Trophoblast cell (in vitro differentiated cells and primary cell): ENCODE measurements at regions not wholly inside any gene's neighbourhood (a gene's known extent, or its start where the extent isn't known, plus 50 kb on each side); places are given as distances from the start of the nearest gene placed in this dataset.

ENCODE experiments used
- DNase-seq, 2 donors: peaks; one replicate each; pipeline ENCODE4 v3.0.0-alpha.2; 2016
- H2AFZ ChIP-seq: 2 replicates; pipeline ENCODE4 v1.6.1; 2013; ENCODE audit warnings: low read length, moderate library complexity, mild to moderate bottlenecking; ENCODE audit not compliant: insufficient read depth, poor library complexity
- H2AK5ac ChIP-seq: 2 replicates; pipeline ENCODE4 v1.6.1; 2013; ENCODE audit warnings: mild to moderate bottlenecking, low read length
- H2BK120ac ChIP-seq: 2 replicates; pipeline ENCODE4 v1.6.1; 2013; ENCODE audit warnings: low read length, mild to moderate bottlenecking, moderate library complexity; ENCODE audit not compliant: insufficient read depth, poor library complexity
- H2BK12ac ChIP-seq: 2 replicates; pipeline ENCODE4 v1.6.1; 2013; ENCODE audit warnings: mild to moderate bottlenecking, low read length, moderate library complexity
- H2BK5ac ChIP-seq: 2 replicates; pipeline ENCODE4 v1.6.1; 2013; ENCODE audit warnings: low read length, low read depth, moderate library complexity, mild to moderate bottlenecking; ENCODE audit not compliant: poor library complexity
- H3K14ac ChIP-seq: 2 replicates; pipeline ENCODE4 v1.6.1; 2013; ENCODE audit warnings: mild to moderate bottlenecking, low read length
- H3K18ac ChIP-seq: 2 replicates; pipeline ENCODE4 v1.6.1; 2013; ENCODE audit warnings: mild to moderate bottlenecking, low read length
- H3K23ac ChIP-seq: 2 replicates; pipeline ENCODE4 v1.6.1; 2013; ENCODE audit warnings: low read length
- H3K27ac ChIP-seq: 2 replicates; pipeline ENCODE4 v1.5.1; 2013; ENCODE audit warnings: low read depth, mild to moderate bottlenecking, inconsistent platforms, low read length, moderate library complexity
- H3K27me3 ChIP-seq: 2 replicates; pipeline ENCODE4 v1.6.1; 2013; ENCODE audit warnings: inconsistent platforms, mild to moderate bottlenecking, low read length, moderate library complexity; ENCODE audit not compliant: insufficient read depth
- H3K36me3 ChIP-seq, 2 experiments: 1 replicate in 1 of 2; 2 replicates in 1 of 2; pipeline ENCODE4 v1.6.1; 2013; ENCODE audit warnings: low read length in 2 of 2, mild to moderate bottlenecking in 2 of 2, moderate library complexity in 1 of 2; ENCODE audit not compliant: insufficient read depth in 2 of 2, control insufficient read depth in 1 of 2
- H3K4ac ChIP-seq: 2 replicates; pipeline ENCODE4 v1.6.1; 2013; ENCODE audit warnings: low read depth, mild to moderate bottlenecking, low read length, moderate library complexity
- H3K4me1 ChIP-seq, 2 experiments: 1 replicate in 1 of 2; 2 replicates in 1 of 2; pipeline ENCODE4 v1.6.1; 2013; ENCODE audit warnings: low read length in 2 of 2, mild to moderate bottlenecking in 2 of 2, moderate library complexity in 1 of 2; ENCODE audit not compliant: insufficient read depth in 2 of 2, control insufficient read depth in 1 of 2
- H3K4me2 ChIP-seq: 2 replicates; pipeline ENCODE4 v1.6.1; 2013; ENCODE audit warnings: inconsistent platforms, mild to moderate bottlenecking, low read length, moderate library complexity
- H3K4me3 ChIP-seq: 2 replicates; pipeline ENCODE4 v1.5.1; 2013; ENCODE audit warnings: mild to moderate bottlenecking, low read depth, low read length, inconsistent platforms
- H3K79me1 ChIP-seq: one replicate; pipeline ENCODE4 v1.6.1; 2013; ENCODE audit warnings: low read length
- H3K79me2 ChIP-seq: 2 replicates; pipeline ENCODE4 v1.6.1; 2013; ENCODE audit warnings: low read length, mild to moderate bottlenecking; ENCODE audit not compliant: control insufficient read depth, insufficient read depth, poor library complexity
- H3K9ac ChIP-seq: 2 replicates; pipeline ENCODE4 v1.6.1; 2013; ENCODE audit warnings: mild to moderate bottlenecking, low read length
- H3K9me3 ChIP-seq: 2 replicates; pipeline ENCODE4 v1.6.1; 2013; ENCODE audit warnings: low read depth, mild to moderate bottlenecking, control low read depth, inconsistent platforms, low read length; ENCODE audit not compliant: insufficient read depth
- H4K12ac ChIP-seq: 2 replicates; pipeline ENCODE4 v1.6.1; 2013; ENCODE audit warnings: low read depth, mild to moderate bottlenecking, low read length, moderate library complexity
- H4K8ac ChIP-seq: 2 replicates; pipeline ENCODE4 v1.6.1; 2013; ENCODE audit warnings: low read depth, mild to moderate bottlenecking, low read length, moderate library complexity
- H4K91ac ChIP-seq: one replicate; pipeline ENCODE4 v1.6.1; 2013; ENCODE audit warnings: low read depth, mild to moderate bottlenecking, low read length, moderate library complexity
- WGBS: extraction: QIAGEN DNeasy Blood & Tissue Kit; methylation state at CpG from one replicate; pipeline ENCODE4 v1.1.7; 2013; ENCODE audit warnings: missing lambda C conversion rate; ENCODE audit not compliant: insufficient read length, insufficient coverage; ENCODE audit errors: extremely low coverage; 5-methylcytosine and 5-hydroxymethylcytosine counted together

- Histone ChIP-seq H4K91ac (no peak overlapping the region), H3K4ac (no peak overlapping the region), H2BK5ac (no peak overlapping the region), H3K14ac (no peak overlapping the region), H3K18ac (no peak overlapping the region), H3K4me2 (no peak overlapping the region), H2BK12ac (no peak overlapping the region), H3K4me1 (no peaks in the 10 kb centered on the region), H3K27ac (no peak overlapping the region), H3K9me3 (peaks cover 32% of the 10 kb centered on the region), H3K23ac (no peak overlapping the region), H3K79me2 (no peaks in the 10 kb centered on the region), H2BK120ac (no peak overlapping the region), H4K8ac (no peak overlapping the region), H3K27me3 (no peaks in the 10 kb centered on the region), H4K12ac (no peak overlapping the region), H3K9ac (no peak overlapping the region), H2AK5ac (no peak overlapping the region), H3K36me3 (no peaks in the 10 kb centered on the region), H3K79me1 (no peaks in the 10 kb centered on the region), H2AFZ (no peak overlapping the region), H3K4me3 (no peak overlapping the region)
- DNase-seq: no peak
- WGBS: no CpG with 5 or more reads among the region's 3 CpGs
Observed at GRCh38 chr22:47576908-47577307, 814.5 kb downstream of the TBC1D22A start.

DNA sequence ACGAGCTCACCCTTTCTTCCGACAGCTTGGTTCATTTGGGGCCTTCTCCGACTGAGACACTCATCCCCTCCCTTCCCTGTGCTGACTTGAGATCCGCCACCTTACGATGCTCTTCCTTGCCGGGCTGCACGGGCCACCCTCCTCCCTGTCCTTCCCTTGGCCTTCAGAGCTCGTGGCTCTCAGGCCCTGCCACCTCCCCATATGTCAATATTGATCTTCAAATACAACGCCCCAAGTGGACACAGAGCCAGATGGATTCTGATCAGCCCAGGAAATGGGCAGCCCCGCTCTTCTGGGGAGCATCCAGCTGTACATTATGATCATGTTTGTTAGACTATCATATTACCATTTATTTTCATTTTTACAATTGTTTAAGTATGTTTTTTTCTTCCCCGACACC lies 812.8 kb downstream of the TBC1D22A start:
- Histone ChIP-seq H3K27ac (no peak overlapping the region), H3K4me1 (no peaks in the 10 kb centered on the region), H2BK5ac (no peak overlapping the region), H3K14ac (no peak overlapping the region), H4K91ac (no peak overlapping the region), H4K12ac (no peak overlapping the region), H3K23ac (no peak overlapping the region), H3K79me2 (no peaks in the 10 kb centered on the region), H2AFZ (no peak overlapping the region), H3K79me1 (no peaks in the 10 kb centered on the region), H3K9ac (no peak overlapping the region), H3K9me3 (peaks cover 43% of the 10 kb centered on the region), H4K8ac (no peak overlapping the region), H3K4me3 (no peak overlapping the region), H3K4me2 (no peak overlapping the region), H3K18ac (no peak overlapping the region), H2BK12ac (no peak overlapping the region), H2BK120ac (no peak overlapping the region), H2AK5ac (no peak overlapping the region), H3K36me3 (no peaks in the 10 kb centered on the region), H3K4ac (no peak overlapping the region), H3K27me3 (no peaks in the 10 kb centered on the region)
- no CpG with 5 or more reads among the region's 11 CpGs for WGBS
- DNase-seq: no peak

DNA sequence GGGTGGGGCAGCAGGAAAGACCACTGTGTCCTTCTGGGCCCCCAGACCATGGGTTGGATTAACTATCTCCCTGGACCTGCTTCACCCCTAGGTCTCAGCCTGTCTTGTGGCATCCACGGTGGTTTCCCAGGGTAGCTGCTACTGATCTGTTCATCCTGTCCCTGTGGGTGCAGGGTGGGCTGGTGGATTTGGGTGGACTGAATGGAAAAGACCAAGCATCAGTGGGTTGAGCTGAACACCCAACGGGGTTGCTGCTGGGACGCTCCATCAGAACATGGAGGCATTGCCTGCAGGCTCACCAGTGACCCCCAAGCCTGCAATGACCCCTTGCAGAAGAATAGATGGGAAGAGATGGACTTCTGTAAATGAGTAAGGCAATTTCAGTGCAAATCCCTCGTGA lies 812.1 kb downstream of the TBC1D22A start:
- H2BK120ac ChIP-seq: no peak overlapping the region
- no peaks in the 10 kb centered on the region for H3K4me1 ChIP-seq
- H3K9ac ChIP-seq: no peak overlapping the region
- no peak overlapping the region for H2AK5ac ChIP-seq
- no peaks in the 10 kb centered on the region for H3K27me3 ChIP-seq
- no peaks in the 10 kb centered on the region for H3K79me2 ChIP-seq
- no peak overlapping the region for H2BK12ac ChIP-seq
- DNase-seq: no peak
- peaks cover 50% of the 10 kb centered on the region for H3K9me3 ChIP-seq
- H3K4me2 ChIP-seq: no peak overlapping the region
- no CpG with 5 or more reads among the region's 4 CpGs for WGBS
- no peaks in the 10 kb centered on the region for H3K36me3 ChIP-seq
- H4K12ac ChIP-seq: no peak overlapping the region
- no peak overlapping the region for H3K18ac ChIP-seq
- no peaks in the 10 kb centered on the region for H3K79me1 ChIP-seq
- H3K14ac ChIP-seq: no peak overlapping the region
- H3K27ac ChIP-seq: no peak overlapping the region
- no peak overlapping the region for H4K91ac ChIP-seq
- H3K23ac ChIP-seq: no peak overlapping the region
- H4K8ac ChIP-seq: no peak overlapping the region
- no peak overlapping the region for H3K4me3 ChIP-seq
- no peak overlapping the region for H3K4ac ChIP-seq
- no peak overlapping the region for H2BK5ac ChIP-seq
- H2AFZ ChIP-seq: no peak overlapping the region

- H2AK5ac ChIP-seq: no peak overlapping the region
- WGBS: no CpG with 5 or more reads among the region's 7 CpGs
Observed at GRCh38 chr22:47573141-47573540, 810.7 kb downstream of the TBC1D22A start.

More at GRCh38 chr22:47573141-47573540, 810.7 kb downstream of the TBC1D22A start:
- Histone ChIP-seq H3K14ac (no peak overlapping the region), H4K8ac (no peak overlapping the region), H3K4me1 (no peaks in the 10 kb centered on the region), H2AFZ (no peak overlapping the region), H3K4me3 (no peak overlapping the region), H4K91ac (no peak overlapping the region), H3K9me3 (peaks cover 52% of the 10 kb centered on the region), H2BK12ac (no peak overlapping the region), H3K79me1 (no peaks in the 10 kb centered on the region), H3K9ac (no peak overlapping the region), H3K23ac (no peak overlapping the region), H2BK120ac (no peak overlapping the region), H3K4me2 (no peak overlapping the region), H3K27ac (no peak overlapping the region), H2BK5ac (no peak overlapping the region), H3K36me3 (no peaks in the 10 kb centered on the region), H3K79me2 (no peaks in the 10 kb centered on the region), H3K27me3 (no peaks in the 10 kb centered on the region), H3K4ac (no peak overlapping the region), H4K12ac (no peak overlapping the region), H3K18ac (no peak overlapping the region)
- DNase-seq: no peak
